WTC11 (cell line): ENCODE measurements at regions not wholly inside any gene's neighbourhood (a gene's known extent, or its start where the extent isn't known, plus 50 kb on each side); places are given as distances from the start of the nearest gene placed in this dataset.

Experiments
- CBFB ChIP-seq: sonication (generic); formaldehyde crosslinking; IDR thresholded peaks from 2 replicates; pipeline ENCODE4 v1.8.1; 2022; ENCODE audit warnings: mild to moderate bottlenecking, low read depth, missing genetic modification reagents
- CTCF ChIP-seq: fragments of 200-600 bp; IDR thresholded peaks from 2 replicates; pipeline ENCODE4 v1.8.0; 2022; ENCODE audit warnings: antibody characterized with exemption
- ESRRA ChIP-seq: sonication (generic); formaldehyde crosslinking; IDR thresholded peaks from 2 replicates; pipeline ENCODE4 v1.8.1; 2022; ENCODE audit warnings: mild to moderate bottlenecking, missing genetic modification reagents, borderline replicate concordance
- MAX ChIP-seq: sonication (generic); formaldehyde crosslinking; IDR thresholded peaks from 2 replicates; pipeline ENCODE4 v1.8.0; 2022; ENCODE audit warnings: mild to moderate bottlenecking, missing genetic modification reagents
- SP1 ChIP-seq: sonication (generic); formaldehyde crosslinking; conservative IDR thresholded peaks from 2 replicates; pipeline ENCODE4 v1.8.1; 2022; ENCODE audit warnings: missing genetic modification reagents
- STAT6 ChIP-seq: sonication (generic); formaldehyde crosslinking; conservative IDR thresholded peaks from 2 replicates; pipeline ENCODE4 v1.8.1; 2023; ENCODE audit warnings: mild to moderate bottlenecking, low read depth, missing genetic modification reagents, moderate library complexity
- USF1 ChIP-seq: sonication (generic); formaldehyde crosslinking; IDR thresholded peaks from 2 replicates; pipeline ENCODE4 v1.8.0; 2022; ENCODE audit warnings: mild to moderate bottlenecking, missing genetic modification reagents
- USF2 ChIP-seq: sonication (generic); formaldehyde crosslinking; IDR thresholded peaks from 2 replicates; pipeline ENCODE4 v1.8.1; 2023; ENCODE audit warnings: mild to moderate bottlenecking, missing genetic modification reagents, moderate library complexity
- ZNF512 ChIP-seq: sonication (generic); formaldehyde crosslinking; IDR thresholded peaks from 2 replicates; pipeline ENCODE4 v1.8.1; 2022; ENCODE audit warnings: missing genetic modification reagents, borderline replicate concordance

GRCh38 chr6:63521475-63522210, 50.6 kb upstream of the LOC128125822 start:
- TF ChIP-seq CBFB (CRISPR knock-in tag) (no peak), CTCF (no peak), USF2 (no peak), SP1 (CRISPR knock-in tag) (no peak), ESRRA (CRISPR knock-in tag) (no peak), ZNF512 (CRISPR knock-in tag) (no peak), USF1 (CRISPR knock-in tag) (no peak), STAT6 (CRISPR knock-in tag) (no peak), MAX (CRISPR knock-in tag) (no peak)
